HUES64 (cell line): ENCODE measurements at regions not wholly inside any gene's neighbourhood (a gene's known extent, or its start where the extent isn't known, plus 50 kb on each side); places are given as distances from the start of the nearest gene placed in this dataset.

ENCODE experiments used
- H3K27ac ChIP-seq: 2 replicates; pipeline ENCODE4 v1.7.0; 2013; ENCODE audit warnings: low read depth, low read length, inconsistent platforms
- H3K27me3 ChIP-seq: 2 replicates; pipeline ENCODE4 v1.6.1; 2013; ENCODE audit warnings: mild to moderate bottlenecking, low read length; ENCODE audit not compliant: insufficient read depth
- H3K36me3 ChIP-seq: 2 replicates; pipeline ENCODE4 v1.6.1; 2013; ENCODE audit warnings: mild to moderate bottlenecking, low read length; ENCODE audit not compliant: insufficient read depth
- H3K4me1 ChIP-seq: 2 replicates; pipeline ENCODE4 v1.6.1; 2013; ENCODE audit warnings: mild to moderate bottlenecking, low read length, moderate library complexity; ENCODE audit not compliant: insufficient read depth
- H3K4me3 ChIP-seq: 2 replicates; pipeline ENCODE4 v1.5.1; 2013; ENCODE audit warnings: mild to moderate bottlenecking, low read length, moderate library complexity
- H3K9ac ChIP-seq: 2 replicates; pipeline ENCODE4 v1.6.1; 2013; ENCODE audit warnings: mild to moderate bottlenecking, low read depth, low read length
- H3K9me3 ChIP-seq: 2 replicates; pipeline ENCODE4 v1.6.1; 2013; ENCODE audit warnings: low read depth, low read length; ENCODE audit not compliant: insufficient read depth
- WGBS: fragments of 150-250, 120-280 bp; methylation state at CpG from one replicate; pipeline ENCODE4 v1.1.7; 2013; ENCODE audit warnings: missing lambda C conversion rate; 5-methylcytosine and 5-hydroxymethylcytosine counted together

DNA sequence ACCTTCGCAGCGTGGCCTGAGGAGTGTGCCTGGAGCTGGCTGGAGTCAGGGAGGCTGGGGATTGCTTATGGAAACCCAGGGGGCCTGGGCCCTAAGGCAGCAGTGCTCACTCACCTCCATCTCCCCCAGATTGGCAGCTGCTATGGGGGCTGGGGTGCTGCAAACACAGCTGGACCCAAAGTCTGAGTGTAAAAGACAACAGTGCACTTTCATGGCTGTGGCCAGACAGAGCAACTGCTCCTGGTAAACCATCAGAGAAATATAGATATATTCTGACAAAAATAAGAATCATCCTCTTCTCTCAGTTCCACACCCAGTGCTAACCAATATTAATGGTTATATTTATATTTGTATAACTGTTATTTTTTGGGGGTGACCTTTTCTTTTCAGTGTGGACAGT lies 123.9 kb downstream of the TENT4A start:
- H3K9me3 ChIP-seq, result no peaks in the 10 kb centered on the region
- H3K4me1 ChIP-seq, result no peaks in the 10 kb centered on the region
- H3K27me3 ChIP-seq, result no peaks in the 10 kb centered on the region
- no peak overlapping the region for H3K9ac ChIP-seq
- H3K36me3 ChIP-seq, result no peaks in the 10 kb centered on the region
- WGBS, result 100% methylated on average over 1 of the region's 2 CpGs
- H3K4me3 ChIP-seq, result no peak overlapping the region
- no peak overlapping the region for H3K27ac ChIP-seq

DNA sequence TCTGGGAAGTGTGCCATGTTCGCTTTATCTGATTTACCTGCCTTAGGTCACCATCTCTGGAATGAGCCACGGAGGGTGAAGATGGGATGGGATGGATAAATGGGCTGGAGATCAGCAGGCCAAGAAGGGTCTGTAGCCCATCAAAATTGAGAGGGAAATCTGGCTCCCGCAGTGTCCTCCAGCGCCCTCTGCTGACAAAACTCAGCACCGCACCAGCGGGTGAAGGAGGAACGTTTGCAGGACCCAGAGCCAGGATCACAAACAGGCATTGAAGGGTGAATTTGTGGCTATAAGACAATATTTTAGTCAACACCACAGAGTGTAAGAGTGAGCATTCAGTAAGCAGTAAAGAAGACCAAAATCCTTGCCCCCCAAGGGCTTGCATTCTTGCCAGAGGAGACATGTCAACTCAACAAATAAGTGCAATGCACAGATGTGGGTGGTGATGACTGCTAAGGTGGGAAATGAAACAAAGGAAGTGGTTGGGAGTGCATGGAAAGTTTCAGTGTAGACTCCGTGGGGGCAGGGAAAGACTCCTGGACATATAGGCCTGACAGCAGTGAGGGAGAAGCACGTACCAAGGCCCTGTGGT lies 124.4 kb downstream of the TENT4A start:
- WGBS, result 52% methylated on average over 9 of the region's 9 CpGs
- Histone ChIP-seq H3K27me3 (no peaks in the 10 kb centered on the region), H3K9ac (no peak overlapping the region), H3K4me1 (no peaks in the 10 kb centered on the region), H3K27ac (no peak overlapping the region), H3K4me3 (no peak overlapping the region), H3K9me3 (no peaks in the 10 kb centered on the region), H3K36me3 (no peaks in the 10 kb centered on the region)

GRCh38 chr5:6838736-6839135 lies 125.5 kb downstream of the TENT4A start:
- Histone ChIP-seq H3K4me3 (no peak overlapping the region), H3K9me3 (no peaks in the 10 kb centered on the region), H3K27me3 (no peaks in the 10 kb centered on the region), H3K9ac (no peak overlapping the region), H3K4me1 (no peaks in the 10 kb centered on the region), H3K36me3 (no peaks in the 10 kb centered on the region), H3K27ac (no peak overlapping the region)
- 81% methylated on average over 6 of the region's 6 CpGs for WGBS

DNA sequence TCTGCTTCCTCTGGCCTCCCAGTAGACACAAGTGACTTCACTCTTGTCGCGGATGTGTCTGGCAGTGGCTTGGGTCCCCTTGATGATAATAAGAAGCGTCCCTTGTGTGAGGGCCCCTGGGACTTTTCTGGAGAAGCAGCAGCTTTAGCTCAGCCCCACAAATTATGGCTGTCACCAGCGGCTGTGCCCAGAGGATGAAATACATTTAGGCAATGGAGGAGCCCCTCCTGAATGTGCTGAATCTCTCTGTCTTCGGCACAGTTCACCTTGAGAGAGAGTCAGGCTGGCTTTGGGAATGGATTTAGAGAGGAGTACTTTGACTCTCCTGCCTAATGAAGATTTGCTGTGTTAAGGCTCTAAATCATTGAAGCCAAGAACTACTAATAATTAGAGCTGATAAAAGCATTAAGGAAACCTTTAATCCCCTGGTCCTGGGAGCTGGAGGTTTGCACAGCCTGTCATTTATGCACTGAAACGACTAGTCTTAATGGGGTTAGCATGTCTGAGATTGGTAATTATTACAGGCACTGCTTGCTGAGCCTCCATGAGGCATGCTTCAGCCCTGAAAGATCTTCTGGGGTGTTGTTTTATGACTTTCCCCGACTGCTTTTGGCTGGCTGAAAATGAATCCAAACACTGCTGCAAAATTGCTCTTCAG lies 127.0 kb downstream of the TENT4A start:
- no peak overlapping the region for H3K4me3 ChIP-seq
- H3K4me1 ChIP-seq, result no peaks in the 10 kb centered on the region
- H3K9me3 ChIP-seq, result no peaks in the 10 kb centered on the region
- no peak overlapping the region for H3K9ac ChIP-seq
- 79% methylated on average over 7 of the region's 7 CpGs for WGBS
- H3K36me3 ChIP-seq, result no peaks in the 10 kb centered on the region
- no peaks in the 10 kb centered on the region for H3K27me3 ChIP-seq
- no peak overlapping the region for H3K27ac ChIP-seq

GRCh38 chr5:6843335-6843734 lies 130.1 kb downstream of the TENT4A start:
- no peaks in the 10 kb centered on the region for H3K9me3 ChIP-seq
- no peaks in the 10 kb centered on the region for H3K4me1 ChIP-seq
- no peaks in the 10 kb centered on the region for H3K36me3 ChIP-seq
- WGBS, result 96% methylated on average over 2 of the region's 2 CpGs
- no peaks in the 10 kb centered on the region for H3K27me3 ChIP-seq
- no peak overlapping the region for H3K4me3 ChIP-seq
- no peak overlapping the region for H3K27ac ChIP-seq
- no peak overlapping the region for H3K9ac ChIP-seq

DNA sequence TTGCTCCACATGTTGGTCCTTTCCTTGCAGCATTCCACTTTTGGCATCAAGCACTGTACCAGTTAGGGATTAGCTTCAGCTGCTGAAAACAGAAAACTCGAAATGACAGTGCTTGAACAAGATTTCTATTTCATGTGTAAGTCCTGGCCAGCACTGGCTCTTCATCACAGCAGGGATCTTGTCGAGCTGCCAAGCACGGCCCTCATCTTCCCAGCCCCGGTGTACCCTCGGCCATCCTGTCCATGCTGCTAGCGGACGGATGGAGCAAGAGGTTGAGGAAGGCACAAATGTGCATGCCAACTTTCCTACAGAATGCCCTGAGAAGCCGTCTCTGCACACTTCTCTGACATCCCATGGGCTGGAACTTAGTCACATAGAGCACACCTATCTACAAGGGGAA lies 130.6 kb downstream of the TENT4A start:
- Histone ChIP-seq H3K9ac (no peak overlapping the region), H3K36me3 (no peaks in the 10 kb centered on the region), H3K4me1 (no peaks in the 10 kb centered on the region), H3K27ac (no peak overlapping the region), H3K9me3 (no peaks in the 10 kb centered on the region), H3K27me3 (no peaks in the 10 kb centered on the region), H3K4me3 (no peak overlapping the region)
- 94% methylated on average over 8 of the region's 8 CpGs for WGBS

GRCh38 chr5:6845856-6846255 lies 132.6 kb downstream of the TENT4A start:
- no peaks in the 10 kb centered on the region for H3K9me3 ChIP-seq
- H3K27ac ChIP-seq, result no peak overlapping the region
- no peaks in the 10 kb centered on the region for H3K4me1 ChIP-seq
- no peak overlapping the region for H3K9ac ChIP-seq
- H3K4me3 ChIP-seq, result no peak overlapping the region
- 98% methylated on average over 14 of the region's 17 CpGs for WGBS
- H3K36me3 ChIP-seq, result no peaks in the 10 kb centered on the region
- H3K27me3 ChIP-seq, result no peaks in the 10 kb centered on the region

DNA sequence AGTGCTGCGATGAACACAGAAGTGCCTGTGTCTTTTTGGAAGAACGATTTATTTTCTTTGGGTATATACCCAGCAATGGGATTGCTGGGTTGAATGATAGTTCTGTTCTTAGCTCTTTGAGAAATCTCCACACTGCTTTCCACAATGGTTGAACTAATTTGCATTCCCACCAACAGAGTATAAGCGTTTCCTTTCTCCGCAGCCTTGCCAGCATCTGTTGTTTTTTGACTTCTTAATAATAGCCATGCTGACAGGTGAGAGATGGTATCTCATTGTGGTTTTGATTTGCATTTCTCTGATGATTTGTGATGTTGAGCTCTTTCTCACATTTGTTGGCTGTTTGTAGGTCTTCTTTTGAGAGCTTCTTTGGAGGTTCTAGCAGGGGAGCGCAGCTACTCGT lies 134.6 kb downstream of the TENT4A start:
- no peaks in the 10 kb centered on the region for H3K36me3 ChIP-seq
- no peak overlapping the region for H3K27ac ChIP-seq
- WGBS, result 78% methylated on average over 6 of the region's 6 CpGs
- H3K27me3 ChIP-seq, result no peaks in the 10 kb centered on the region
- no peaks in the 10 kb centered on the region for H3K4me1 ChIP-seq
- H3K4me3 ChIP-seq, result no peak overlapping the region
- H3K9ac ChIP-seq, result no peak overlapping the region
- peaks cover 11% of the 10 kb centered on the region for H3K9me3 ChIP-seq

DNA sequence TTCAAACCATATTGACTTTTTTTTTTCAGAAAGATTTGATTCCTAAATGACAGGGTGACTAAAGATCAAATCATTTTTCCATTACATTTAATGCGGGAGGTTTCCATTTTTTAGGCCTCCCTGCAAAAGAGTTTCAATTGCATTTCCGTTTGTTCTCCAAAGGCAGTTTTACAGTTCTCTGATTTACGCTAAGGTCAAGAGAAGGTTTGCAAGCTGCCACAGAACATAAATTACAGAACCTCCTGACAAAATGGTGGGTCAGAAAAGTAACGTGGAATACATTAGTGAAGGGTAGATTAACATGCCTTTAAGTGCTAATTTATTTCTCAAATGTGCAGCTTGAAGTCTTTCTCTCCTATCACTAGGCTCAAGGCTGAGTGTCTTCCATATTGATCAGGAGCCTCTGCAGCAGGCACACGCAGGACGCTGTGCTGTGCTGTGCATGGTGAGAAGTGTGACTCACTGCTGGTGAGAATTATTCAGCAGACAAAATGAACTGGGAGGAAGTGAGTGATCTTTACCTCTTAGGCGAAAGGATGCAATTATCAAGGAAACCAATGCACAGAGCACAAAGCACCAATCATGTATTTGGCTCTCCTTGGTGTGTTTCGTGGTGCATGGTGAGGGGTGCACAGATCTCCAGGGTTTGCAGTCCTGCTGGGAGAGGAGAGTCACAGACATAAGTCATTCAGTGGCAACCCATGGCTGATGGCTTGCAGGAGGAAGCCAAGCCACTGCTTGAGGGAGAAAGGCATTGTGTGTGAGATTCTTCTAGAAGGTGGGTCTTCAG lies 136.3 kb downstream of the TENT4A start:
- Histone ChIP-seq H3K27me3 (no peaks in the 10 kb centered on the region), H3K9me3 (peaks cover 19% of the 10 kb centered on the region), H3K36me3 (no peaks in the 10 kb centered on the region), H3K9ac (no peak overlapping the region), H3K4me3 (no peak overlapping the region), H3K4me1 (no peaks in the 10 kb centered on the region), H3K27ac (no peak overlapping the region)
- 91% methylated on average over 8 of the region's 8 CpGs for WGBS

- Histone ChIP-seq H3K27ac (no peak overlapping the region), H3K4me1 (no peaks in the 10 kb centered on the region), H3K27me3 (no peaks in the 10 kb centered on the region), H3K9me3 (peaks cover 19% of the 10 kb centered on the region), H3K9ac (no peak overlapping the region), H3K36me3 (no peaks in the 10 kb centered on the region), H3K4me3 (no peak overlapping the region)
- 89% methylated on average over 6 of the region's 6 CpGs for WGBS
These were observed 136.8 kb downstream of the TENT4A start for GRCh38 chr5:6850106-6850432.

- H3K27ac ChIP-seq, result no peak overlapping the region
- H3K9ac ChIP-seq, result no peak overlapping the region
- H3K36me3 ChIP-seq, result no peaks in the 10 kb centered on the region
- peaks cover 17% of the 10 kb centered on the region for H3K9me3 ChIP-seq
- WGBS, result 89% methylated on average over 5 of the region's 5 CpGs
- no peaks in the 10 kb centered on the region for H3K27me3 ChIP-seq
- no peaks in the 10 kb centered on the region for H3K4me1 ChIP-seq
- H3K4me3 ChIP-seq, result no peak overlapping the region
These were observed 143.4 kb downstream of the TENT4A start for GRCh38 chr5:6856653-6857052.
